NCI-H2081 (cell line): ENCODE measurements at regions not wholly inside any gene's neighbourhood (a gene's known extent, or its start where the extent isn't known, plus 50 kb on each side); places are given as distances from the start of the nearest gene placed in this dataset.
A peak's percentile ranks its signal among the peaks of the same experiment; 100 is the strongest.
"Not testable (repeated sequence)": the region's sequence is repeated elsewhere in the genome, so short reads cannot be mapped to it uniquely, and the experiment has no call there.

ENCODE experiments used
- DNase-seq, 2 experiments: peaks; one replicate each; lab custom pipeline; 2025; lab: John Stamatoyannopoulos, UW

DNA sequence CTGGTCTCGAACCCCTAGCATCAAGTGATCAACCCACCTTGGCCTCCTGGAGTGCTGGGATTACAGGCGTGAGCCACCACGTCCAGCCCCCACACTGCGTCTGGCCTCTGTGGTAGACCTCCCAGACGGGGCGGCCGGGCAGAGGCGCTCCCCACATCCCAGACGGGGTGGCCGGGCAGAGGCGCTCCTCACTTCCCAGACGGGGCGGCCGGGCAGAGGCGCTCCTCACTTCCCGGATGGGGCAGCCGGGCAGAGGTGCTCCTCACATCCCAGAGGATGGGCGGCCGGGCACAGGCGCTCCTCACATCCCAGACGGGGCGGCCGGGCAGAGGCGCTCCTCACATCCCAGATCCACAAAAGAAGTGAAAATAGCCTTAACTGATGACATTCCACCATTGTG, 1891.0 kb upstream of the CDH9 start:
- not testable (repeated sequence) for DNase-seq

DNA sequence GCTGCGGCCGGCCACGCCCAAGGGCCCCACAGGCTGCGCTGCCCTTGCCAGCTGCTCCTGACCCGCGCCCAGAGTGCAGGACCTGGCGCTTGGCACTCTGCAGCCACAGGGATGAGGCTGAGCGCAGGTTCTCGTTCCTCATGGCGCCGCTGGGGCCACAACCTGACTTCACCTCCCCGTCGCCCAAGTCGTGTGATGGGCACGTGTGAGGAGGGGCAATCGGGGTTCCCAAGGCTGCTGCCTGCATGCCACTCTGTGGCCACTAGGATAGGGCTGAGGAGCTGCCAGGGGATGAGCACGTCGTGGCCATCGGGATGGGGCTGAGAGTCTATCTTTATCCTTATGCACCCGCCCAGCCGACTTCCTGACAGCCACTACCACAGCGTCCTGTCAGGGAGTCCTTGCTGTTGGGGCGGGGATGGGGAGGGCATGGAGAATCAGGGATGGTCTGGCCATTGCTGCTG, 1890.0 kb upstream of the CDH9 start:
- DNase-seq: not testable (repeated sequence)

DNA sequence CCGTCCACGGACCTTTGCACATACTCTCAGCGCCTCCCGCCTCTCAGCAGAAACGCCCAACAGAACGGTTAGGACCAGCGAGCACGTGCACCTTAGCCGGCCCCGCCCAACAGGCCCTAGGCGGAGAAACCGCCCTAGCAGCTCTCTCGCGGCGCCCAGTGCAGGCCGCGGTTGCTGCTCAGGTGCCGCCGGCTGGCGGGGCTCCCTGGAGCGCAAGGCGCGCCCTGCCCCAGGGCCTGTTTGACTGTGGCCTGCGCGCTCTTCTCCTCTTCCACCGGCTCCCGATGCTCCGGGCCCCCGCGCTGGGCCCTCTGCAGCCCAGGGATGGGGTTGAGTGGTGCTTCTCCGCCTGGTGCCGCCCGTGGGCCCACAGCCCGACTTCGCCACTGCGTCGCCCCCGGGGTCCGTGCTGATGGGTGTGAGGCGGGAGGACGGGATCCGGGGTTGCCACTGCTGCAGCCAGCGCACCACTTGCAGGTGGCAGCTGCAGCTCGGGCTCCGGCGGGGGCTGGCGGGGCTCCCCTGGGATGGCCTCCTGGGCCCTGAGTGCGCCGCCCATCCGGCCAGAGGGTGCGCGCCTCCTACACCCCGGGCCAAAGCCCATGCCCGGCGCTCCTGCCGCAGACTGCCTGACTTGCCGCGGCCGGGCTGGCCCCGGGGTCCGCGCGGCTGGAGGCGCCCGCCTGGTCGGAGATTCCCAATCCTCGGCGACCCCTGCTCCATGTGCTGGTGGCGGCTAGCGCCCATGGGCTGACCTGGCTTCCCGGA, 1889.4 kb upstream of the CDH9 start:
- DNase-seq: no peak

DNA sequence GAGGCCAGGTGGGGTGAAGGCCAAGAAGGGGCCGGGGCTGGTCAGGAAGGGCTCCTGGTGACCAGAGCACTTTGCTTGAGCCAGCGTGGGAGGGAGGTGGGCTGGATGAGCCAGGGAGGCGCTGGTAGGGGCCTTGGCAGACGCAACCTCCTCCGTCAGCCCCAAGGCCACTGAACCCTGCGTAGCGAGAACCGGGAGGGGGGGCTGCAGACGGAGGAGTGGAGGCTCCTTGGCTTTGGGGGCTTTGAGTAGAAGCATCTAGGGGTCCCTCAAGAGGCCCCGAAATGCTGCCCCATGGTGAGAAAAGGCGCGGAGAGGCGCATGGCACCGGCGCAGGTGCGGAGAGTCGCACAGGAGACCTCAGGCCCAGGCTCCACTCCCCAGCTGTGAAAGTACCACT, 1888.0 kb upstream of the CDH9 start:
- no peak for DNase-seq

DNA sequence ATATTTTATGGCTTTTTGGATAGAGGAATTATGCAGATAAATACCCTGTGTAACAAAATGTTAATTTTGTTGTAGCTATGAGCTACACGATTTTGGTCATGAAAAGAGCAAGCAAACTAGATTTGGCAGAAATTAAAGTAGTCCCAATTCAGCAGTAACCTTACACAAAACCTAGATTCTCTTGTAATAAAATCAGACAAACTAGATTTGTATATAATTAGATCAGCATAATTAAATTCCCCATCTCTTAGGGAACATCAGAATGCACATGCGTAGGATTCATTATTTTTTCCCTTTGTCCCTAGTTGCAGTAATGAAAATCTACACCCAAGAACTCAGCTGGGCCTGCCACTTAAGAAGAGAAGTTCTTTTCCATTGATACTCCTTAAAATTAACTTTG, 1879.2 kb upstream of the CDH9 start:
- DNase-seq: no peak

DNA sequence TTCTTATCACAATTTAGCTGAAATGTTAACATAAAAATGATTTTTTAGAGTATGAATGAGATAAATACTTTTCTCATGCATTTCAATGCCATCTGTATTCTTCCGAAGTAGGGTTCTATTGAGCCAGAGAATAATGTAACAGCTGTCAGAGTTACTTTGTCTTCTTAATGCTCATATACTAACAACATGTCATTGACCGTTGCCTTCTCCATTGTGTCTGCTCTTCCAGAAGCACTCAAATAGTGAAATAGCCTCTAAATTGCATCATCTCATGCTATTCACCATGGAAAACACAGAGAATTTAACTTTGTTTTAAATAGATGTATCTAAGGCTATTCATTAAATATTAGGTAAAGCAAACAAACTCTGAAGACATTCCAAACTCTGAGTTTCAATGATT, 1875.9 kb upstream of the CDH9 start:
- peak; percentile 78 to 92 for DNase-seq

DNA sequence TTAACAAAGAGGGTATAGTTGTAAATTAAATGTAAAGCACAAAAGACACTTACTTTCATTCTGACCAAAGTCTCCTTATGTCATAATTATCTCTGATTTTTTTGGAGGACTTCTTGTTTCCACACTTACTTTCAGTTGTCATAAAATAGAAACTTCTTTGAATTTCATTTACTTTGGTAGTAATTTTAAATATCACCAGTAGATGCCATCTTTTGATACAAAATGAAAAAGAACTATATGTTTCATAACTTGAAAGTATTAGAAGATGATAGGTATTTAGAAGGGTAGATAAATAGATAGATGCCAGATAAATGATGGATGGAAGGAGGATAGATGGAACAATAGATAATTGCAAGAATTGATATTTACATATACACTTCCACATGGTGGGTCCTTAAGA, 1865.3 kb upstream of the CDH9 start:
- peak in 1 of 2 experiments; percentile 32 for DNase-seq

DNA sequence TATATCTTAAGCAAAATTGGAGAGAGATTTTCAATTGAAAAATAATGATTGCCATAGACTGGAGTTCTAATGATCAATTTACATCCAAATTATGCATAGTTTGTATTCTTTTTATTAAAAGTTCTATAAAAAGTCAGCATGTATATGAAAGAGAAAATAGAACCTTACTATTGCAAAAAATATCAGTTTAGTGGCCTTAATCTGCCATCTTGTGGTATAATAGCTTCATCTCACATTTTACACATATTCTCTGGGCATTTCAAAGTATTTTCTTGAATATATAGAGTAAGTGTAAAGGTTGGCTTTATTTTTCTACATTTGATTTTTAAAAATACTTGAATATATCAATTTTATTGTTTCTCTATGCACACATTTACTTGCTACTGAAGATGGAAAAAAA, 1858.6 kb upstream of the CDH9 start:
- DNase-seq: peak; percentile 28 to 50

DNA sequence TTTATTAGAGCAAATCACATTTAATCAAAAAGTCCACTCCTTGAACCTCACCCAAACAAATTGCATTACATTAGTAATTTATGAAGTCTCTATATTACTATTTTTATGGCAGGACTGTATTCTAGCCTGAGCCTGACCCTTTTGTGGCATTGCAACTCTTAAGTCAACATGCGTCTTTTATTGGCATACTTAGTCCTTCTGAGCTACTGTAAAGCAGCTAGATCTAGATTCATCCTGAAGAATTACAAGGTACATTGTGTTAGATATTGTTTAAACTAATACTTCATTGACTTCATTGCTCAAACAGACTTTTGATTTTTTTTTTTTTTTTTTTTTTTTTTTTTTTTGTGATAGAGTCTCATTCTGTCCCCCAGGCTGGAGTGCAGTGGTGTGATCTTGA, 1842.5 kb upstream of the CDH9 start:
- DNase-seq: no peak

DNA sequence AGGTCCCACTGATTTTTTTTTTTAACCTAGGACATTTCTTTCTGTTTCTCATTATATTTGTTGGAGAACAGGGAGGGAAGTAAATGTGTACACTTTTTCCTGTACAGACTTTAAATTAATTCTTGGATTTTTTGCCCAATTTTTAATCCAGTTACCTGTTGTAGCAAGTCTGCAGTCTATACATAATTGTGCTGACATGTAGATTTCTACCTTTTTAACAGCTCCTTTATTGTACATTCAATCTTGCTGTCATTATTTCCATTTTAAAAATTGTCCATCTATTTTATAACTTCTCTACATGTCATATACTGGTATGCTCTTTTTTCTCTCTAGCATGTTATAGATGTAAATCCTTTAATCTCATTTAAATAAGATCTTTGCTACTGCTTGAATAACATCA, 1838.7 kb upstream of the CDH9 start:
- no peak for DNase-seq

DNA sequence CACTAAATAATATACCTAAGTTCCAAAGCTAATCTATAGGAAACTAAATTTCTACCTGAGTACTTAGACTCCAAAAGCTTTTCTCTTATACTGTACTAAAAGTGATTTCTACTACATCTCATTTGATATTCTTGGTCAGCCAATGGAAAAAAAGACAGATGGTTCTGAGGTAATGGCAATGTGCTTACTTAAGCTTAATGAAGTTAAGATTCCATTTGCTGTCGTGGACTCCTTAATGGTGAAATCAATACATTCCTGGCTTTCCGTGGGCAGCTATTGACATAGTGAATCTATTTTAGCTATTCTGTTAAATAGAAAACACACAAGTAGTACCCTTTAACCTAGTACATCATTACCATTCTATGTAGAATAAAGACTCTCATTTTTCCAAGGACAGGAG, 1825.6 kb upstream of the CDH9 start:
- peak in 1 of 2 experiments; percentile 35 for DNase-seq

DNA sequence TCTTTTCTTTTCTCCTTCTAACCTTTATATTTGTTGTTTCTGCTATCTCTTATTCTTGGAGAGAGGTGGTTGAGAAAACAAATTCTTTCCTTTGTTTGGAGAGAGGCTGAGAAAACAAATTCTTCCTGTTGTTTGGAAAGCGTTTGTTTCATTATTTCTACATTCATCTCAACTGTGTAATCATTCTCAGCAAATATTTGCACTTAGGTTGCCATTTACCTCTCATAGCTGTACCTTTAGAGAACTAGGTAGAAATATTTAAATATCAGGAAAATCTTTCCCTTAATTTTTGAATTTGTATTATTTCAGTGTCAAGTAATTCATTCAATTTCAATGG, 1824.4 kb upstream of the CDH9 start:
- peak; percentile 53 to 88 for DNase-seq

DNA sequence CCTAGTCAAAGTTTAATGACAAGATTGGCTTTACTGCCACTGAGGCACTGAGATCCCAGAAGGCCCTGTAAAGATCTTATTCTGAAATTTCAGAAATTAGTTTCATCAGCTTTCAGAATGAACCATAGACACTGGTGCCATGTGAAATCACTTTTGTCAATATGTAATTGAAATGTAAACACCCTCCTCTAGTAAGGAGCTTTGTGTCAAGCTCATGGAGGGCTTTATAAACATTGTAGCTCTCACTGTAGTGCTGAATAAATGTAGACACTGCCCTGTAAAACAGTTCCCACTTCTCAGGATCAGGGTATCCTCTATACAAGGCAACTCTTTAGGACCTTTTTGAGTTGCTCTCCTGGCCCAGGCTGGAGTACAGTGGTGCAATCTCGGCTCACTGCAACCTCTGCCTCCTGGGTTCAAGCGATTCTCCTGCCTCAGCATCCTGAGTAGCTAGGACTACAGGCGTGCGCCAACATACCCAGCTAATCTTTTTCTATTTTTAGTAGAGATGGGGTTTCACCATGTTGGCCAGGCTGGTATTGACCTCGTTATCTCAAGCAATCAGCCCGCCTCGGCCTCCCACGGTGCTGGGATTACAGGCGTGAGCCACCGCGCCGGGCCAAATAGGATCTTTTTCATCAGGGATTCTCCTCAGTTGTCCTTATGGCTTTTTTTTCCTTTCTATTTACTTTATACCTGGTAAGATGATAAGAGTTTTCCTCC, 1823.9 kb upstream of the CDH9 start:
- peak; percentile 75 to 89 for DNase-seq

DNA sequence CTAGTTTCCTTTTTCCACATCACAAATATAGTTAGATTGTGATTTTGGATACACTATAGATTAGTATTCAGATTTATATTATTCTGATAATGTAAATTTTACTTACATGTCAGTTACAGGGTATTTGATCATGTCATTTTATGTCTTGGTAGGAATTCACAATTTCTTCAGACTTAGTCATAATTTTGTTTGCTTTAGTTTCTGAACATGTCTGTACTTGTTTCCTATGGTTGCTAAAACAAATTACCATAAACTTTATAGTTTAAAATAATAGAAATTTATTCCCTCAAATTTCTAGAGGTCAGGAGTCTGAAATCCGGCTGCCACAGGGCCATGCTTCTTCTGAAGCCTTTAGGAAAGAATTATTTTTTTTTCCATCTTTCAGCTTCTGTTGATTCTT, 1817.2 kb upstream of the CDH9 start:
- DNase-seq: no peak

DNA sequence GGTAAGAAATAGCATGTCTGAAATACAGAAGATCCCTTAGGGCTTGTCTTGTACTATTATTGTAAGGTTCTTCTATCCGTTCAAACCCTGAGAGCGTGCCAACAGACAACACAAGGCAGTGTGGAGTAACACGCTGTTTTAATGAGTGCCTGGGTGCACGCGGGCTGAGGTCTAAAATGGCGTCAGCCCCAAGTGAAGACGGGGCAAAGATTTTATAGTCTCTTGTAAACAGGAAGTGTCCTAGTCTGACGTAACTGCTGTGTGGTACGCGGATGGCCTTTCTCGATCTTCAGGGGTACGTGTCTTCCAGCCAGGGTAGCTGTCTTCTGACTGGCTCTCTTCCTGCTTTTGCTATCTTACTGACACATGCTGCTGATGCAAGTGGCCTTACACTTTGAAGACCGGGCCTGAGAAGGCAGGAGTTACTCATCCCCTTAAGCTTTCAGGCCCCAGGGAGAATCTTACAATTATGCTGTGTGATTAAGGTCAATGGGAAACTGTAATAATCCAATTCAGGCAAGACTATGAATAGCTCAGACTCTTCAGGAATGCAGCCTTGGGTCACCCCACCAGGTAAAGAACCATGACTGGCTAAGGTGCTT, 1812.0 kb upstream of the CDH9 start:
- no peak for DNase-seq

DNA sequence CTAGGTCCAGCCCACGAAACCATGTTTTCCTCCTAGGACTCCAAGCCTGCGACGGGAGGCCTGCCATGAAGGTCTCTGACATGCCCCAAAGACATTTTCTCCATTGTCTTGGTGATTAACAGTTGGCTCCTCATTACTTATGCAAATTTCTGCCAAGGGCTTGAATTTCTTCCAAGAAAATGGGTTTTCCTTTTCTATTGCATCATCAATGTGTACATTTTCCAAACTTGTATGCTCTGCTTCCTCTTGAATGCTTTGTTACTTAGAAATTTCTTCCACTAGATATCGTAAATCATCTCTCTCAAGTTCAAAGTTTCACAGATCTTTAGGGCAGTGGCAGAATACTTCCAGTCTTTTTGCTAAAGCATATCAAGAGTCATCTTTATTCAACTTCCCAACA, 1792.7 kb upstream of the CDH9 start:
- DNase-seq: no peak

DNA sequence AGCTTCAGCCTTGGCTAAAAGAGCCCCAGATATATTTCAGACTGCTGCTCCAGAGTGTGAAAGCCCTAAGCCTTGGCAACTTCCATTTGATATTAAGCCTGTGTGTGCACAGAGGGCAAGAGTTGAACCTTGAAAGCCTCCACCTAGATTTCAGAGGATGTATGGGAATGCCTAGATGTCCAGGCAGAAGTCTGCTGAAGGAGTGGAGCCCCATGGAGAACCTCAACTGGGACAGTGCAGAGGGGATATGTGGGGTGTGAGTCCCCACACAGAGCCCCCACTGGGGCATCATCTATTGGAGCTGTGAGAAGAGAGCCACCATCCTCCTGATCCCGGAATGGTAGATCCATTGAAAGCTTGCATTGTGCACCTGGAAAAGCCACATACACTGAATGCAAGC, 1784.8 kb upstream of the CDH9 start:
- no peak for DNase-seq

DNA sequence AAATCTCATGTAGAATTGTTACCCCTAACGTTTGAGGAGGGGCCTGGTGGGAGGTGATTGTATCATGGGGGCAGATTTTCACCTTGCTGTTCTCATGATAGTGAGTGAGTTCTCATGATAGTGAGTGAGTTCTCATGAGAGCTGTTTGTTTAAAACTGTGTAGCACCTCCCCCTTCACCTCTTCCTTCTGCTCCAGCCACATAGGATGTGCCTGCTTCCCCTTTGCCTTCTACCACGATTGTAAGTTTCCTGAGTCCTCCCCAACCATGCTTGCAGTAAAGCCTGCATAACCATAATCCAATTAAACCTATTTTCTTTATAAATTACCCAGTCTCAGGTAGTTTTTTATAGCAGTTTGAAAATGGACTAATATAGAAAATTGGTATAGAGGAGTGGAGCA, 1783.7 kb upstream of the CDH9 start:
- no peak for DNase-seq

DNA sequence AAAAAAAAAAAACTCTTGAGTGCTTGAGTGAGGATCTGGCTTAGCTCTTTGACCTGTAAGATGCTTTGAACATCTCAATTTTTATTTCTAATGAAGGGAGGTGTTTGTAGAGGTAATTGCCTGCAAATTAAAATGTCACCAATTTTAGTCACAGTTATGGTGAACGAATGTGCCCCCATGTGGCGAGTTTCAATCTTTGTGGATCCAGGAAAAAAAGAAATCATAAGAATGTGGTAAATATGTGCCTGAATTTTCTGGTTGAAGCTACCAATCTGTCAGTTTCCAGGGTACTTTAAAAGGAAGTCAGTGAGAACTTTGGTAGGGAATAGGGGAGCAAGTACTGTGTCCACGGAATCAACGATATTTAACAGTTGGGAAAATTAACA, 1772.4 kb upstream of the CDH9 start:
- no peak for DNase-seq

DNA sequence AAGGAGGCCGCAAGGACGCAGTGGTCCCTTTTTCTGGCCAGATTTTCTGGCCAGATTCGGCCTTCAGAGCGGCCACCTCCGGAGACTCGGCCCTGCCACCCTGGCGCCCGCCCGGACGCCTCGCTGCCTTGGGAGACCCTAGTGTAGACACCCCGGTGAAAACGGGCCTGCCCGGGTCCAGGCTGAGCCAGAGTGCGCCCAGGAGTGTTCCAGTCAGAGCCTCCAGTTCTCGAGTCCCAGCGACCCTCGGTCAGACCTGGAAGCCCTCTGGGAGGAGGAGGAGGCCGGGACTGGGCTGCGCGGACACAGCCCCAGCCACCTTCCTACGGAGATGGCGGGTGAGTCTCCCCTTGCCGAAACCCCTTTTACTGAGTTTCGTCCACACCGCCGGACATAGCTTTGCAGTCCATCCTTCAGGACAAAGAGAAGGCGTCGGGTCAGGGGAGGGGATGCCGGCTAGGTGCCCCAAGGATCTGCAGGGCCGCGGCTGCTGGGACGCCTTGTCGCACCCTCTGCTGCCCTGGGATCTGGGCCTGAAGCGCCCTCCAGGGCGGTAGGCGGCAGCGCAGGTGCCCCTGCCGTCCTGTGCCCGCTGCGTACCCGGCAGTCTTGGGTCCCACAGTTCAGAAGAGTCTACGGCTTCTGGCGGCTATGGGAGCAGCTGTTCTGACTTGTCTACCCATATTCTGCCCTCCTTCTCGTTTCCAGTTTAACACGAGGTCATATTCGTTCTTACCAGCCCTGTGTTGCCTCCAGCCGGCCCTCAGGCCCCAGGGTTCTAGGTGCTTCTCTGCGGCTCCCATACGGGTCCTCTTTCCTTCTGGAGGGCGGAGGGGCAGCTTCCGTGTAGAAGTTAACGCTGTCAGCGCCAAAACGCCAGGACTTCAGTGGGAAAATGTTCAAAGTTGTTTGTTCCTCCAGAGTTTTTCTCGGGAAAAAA, 1771.7 kb upstream of the CDH9 start:
- no peak for DNase-seq

DNA sequence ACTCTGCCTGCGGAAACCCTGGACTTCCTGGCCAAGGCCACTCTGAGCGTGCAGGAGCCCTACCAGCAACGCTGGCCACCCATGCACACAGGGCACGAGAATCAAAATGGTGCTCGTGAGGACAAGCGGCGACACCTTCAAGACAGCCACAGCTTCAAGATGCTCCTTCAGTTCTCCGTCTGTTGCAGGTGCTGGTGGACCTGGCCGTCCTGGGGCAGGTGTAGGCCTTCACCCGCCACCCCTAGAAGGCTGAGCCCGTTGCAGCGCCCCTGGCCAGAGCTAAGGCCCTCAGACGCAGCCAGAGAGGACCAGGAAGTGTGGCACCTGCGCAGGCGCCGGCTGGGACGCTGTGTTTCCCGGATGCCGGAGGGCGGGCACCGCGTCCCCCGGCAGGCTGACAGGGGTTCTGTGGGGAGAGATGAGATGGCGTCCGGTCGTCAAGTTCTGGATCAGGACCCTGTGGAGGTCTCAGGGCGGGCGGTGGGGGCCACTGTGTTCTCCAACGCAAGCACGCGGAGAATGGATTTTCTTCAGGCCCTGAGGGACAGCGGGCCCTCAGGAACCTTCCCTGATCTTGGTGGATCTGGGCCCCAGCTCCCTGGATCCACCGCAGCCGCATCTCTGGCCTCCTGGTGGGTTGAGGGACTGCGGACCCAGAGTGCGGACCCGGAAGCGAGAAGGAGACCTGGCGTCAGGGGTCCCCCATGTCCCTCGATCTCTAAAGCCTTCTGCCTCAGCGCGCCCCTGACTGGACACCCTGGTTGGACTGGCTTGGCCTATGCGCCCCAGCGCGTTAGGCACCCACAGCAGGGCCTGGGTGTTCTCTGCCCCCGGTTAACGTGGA, 1770.8 kb upstream of the CDH9 start:
- DNase-seq: no peak
